HG02973 (cell line): ENCODE measurements at regions not wholly inside any gene's neighbourhood (a gene's known extent, or its start where the extent isn't known, plus 50 kb on each side); places are given as distances from the start of the nearest gene placed in this dataset.
"Not testable (repeated sequence)": the region's sequence is repeated elsewhere in the genome, so short reads cannot be mapped to it uniquely, and the experiment has no call there.

ENCODE experiments used
- ATAC-seq: cut with Tn5 transposase; IDR thresholded peaks from one replicate; pipeline ENCODE4 v1.9.1; 2021; ENCODE audit warnings: moderate library complexity; ENCODE audit not compliant: unreplicated experiment

DNA sequence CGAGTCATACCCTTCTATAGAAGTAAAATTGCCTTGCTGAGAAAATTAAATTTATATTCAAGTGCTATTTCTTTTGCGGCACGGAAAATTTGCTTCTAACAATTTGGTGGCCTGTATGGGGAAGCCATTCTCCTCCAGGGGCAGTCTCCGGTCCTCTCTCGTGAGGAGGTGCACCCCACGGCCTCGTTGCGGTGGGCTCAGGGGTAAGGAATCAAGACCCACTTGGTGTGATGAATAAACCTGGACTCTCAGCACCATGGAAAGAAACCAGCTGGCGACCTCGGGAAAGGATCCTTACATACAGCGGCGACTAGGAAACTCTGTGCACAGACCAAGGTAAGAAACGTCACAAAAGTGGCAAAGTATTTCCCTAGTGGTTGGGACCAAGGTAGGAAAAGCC, 252.9 kb downstream of the DPY19L2 start:
- ATAC-seq: no peak

- ATAC-seq: no peak
Observed at GRCh38 chr12:63410197-63410596, 258.1 kb downstream of the DPY19L2 start.

GRCh38 chr12:63406781-63407180, 255.8 kb upstream of the AVPR1A start:
- no peak for ATAC-seq

DNA sequence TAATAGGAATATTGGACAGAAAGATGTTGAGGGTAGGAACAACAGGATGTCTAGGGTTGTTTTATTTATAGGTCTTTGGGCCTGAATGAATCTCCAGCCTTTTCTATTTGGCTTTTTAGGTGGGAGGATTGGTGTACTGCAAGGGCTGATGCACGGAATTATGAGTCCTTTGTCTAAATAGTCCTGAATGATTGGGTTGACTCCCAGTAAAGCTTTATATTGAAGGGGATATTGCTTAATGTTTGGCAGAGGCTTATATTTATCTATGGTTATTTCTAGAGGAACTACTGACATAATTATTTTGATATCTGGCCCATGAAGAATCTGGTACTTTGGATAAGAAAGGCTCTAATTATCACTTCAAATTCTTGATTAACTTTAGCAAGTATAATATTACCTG, 253.6 kb upstream of the AVPR1A start:
- ATAC-seq: no peak

DNA sequence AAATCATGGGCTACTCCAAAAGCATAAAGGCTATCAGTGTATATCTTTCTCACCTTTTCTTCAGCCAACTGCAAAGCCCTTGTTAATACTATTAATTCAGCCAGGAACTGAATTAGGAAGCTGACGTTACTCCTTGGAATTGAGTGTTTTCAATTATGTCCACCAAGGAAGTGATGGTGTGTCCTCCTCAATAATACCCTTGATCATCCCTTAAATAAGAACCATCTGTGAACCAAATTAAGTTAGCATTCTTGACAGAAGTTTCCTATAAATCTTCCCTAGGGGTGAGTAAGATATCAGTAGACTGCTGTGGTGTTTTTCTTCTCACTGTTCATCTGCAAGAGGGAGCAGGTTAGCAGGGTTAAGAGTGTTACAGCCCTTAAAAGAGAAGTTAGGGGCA, 252.3 kb upstream of the AVPR1A start:
- ATAC-seq: no peak

- ATAC-seq: no peak
Observed at GRCh38 chr12:63400718-63401117, 249.7 kb upstream of the AVPR1A start.

- ATAC-seq: no peak
Observed at GRCh38 chr12:63400318-63400717, 249.3 kb upstream of the AVPR1A start.

DNA sequence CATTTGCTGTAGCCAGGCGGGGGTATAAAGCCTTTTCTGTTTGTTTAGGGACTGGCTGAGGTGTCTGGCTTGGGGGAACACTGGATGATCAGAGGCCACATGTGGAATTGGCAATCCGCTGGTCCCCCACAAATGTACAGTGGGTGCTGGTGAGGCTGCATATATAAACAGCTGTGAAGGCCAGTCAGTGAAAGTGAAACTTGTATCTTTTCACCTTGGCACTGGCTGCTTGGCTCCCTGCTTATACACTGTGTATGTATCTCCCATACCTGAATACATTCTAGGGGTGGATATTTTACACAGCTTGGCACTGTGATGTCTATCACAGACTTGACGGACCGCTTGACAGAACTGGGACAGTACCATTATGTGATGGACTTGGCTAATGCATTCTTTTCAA, 246.8 kb upstream of the AVPR1A start:
- ATAC-seq: no peak

GRCh38 chr12:63396135-63396534, 245.1 kb upstream of the AVPR1A start:
- no peak for ATAC-seq

DNA sequence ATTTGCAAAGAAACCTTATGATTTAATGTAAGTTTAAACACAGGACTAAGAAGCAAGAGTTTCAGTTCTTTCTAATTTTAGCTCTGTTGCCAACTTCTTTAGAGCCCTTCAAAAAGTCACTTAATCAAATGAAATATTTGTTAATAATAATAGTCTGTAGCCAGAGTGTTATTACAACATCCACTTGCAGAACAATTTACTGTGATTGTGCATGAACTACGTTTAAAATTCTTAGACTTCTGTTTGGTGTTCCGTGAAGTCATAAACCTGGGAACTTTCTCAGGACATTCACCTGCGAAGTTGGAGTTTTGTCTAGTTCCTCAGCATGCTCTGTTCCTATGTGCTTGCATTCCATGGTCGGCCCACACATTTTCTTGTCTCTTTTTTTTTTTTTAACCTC, 244.0 kb upstream of the AVPR1A start:
- no peak for ATAC-seq

- ATAC-seq: no peak
Observed at GRCh38 chr12:63394349-63394748, 243.3 kb upstream of the AVPR1A start.

DNA sequence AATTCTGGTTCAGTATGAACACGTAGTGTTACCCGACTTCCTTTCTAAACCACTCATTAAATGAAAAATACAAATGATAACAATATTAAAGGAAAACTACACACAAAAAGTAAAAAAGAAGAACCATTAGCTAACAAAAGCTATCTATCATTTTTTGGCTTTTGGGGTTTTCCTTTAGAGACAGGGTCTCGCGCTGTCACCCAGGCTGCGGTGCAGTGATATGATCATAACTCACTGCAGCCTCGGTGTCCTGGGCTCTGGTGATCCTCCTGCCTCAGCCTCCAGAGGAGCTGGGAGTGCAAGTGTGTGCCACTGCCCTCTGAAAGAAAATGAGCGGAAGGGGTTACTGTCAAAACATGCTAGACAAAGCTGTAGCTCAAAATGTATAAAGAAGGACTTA, 238.2 kb upstream of the AVPR1A start:
- no peak for ATAC-seq

- ATAC-seq: no peak
Observed at GRCh38 chr12:63387771-63388170, 236.8 kb upstream of the AVPR1A start.

- no peak for ATAC-seq
Observed at GRCh38 chr12:63382930-63383329, 231.9 kb upstream of the AVPR1A start.

GRCh38 chr12:63362791-63363190, 211.8 kb upstream of the AVPR1A start:
- no peak for ATAC-seq

GRCh38 chr12:63362166-63362565, 211.2 kb upstream of the AVPR1A start:
- ATAC-seq: no peak

DNA sequence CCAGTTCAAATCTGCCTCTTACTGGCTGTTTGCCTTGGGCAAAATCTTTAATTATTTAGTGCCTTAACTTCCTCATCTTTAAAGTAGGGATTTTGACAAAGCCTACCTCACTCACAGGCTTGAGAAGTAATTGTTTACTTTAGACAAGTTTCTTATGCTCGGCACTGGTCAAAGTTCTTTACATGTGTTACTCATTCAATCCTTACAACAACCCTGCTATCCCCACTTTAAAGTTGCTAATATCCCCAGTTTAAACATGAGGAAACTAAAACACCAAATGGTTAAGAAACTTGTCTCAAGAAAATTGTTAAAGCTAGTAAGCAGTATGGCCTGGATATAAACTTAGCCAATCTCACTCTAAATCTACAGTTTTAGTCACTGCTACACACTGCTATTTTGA, 204.0 kb upstream of the AVPR1A start:
- ATAC-seq: no peak

DNA sequence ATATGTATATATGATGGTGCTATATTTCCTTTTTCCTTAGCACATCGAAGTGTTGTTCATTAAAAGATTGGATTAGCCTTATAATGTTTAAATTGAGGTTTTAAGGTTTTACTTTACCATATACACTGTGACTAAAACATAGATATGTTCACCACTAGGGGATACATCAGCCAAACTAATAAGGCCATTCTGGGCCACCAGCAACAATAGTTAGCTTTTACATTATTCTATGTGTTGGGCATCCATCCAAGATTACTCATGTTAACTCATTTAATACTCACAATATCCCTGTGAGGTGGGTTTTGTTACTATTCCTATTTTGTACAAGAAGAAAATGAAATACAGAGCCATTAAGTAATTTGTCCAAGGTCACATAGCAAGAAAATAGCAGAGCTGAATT, 202.6 kb upstream of the AVPR1A start:
- ATAC-seq: no peak

GRCh38 chr12:63351370-63351769, 200.4 kb upstream of the AVPR1A start:
- no peak for ATAC-seq

DNA sequence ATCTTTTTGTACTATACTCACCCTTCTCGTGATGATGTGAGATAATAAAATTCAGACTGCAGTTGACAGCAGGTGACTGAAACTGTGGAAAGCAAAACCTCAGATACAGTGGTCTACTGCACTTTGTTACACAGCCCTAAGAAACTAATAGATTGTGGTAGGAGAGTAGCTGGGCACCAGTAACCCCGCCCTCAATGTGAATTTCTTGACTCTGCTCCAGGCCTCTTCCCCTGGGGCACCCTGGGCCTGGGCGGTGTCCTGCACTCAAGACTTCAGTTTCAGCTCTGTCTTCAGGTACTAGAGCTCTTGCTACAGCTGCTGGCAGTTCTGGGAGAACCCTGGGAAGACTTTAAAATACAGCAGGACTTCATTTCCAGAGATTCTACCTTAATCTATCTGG, 197.6 kb upstream of the AVPR1A start:
- ATAC-seq: no peak

- not testable (repeated sequence) for ATAC-seq
Observed at GRCh38 chr12:63337158-63337557, 186.2 kb upstream of the AVPR1A start.

- ATAC-seq: no peak
Observed at GRCh38 chr12:63326260-63326659, 175.3 kb upstream of the AVPR1A start.

GRCh38 chr12:63325757-63326156, 174.8 kb upstream of the AVPR1A start:
- no peak for ATAC-seq

DNA sequence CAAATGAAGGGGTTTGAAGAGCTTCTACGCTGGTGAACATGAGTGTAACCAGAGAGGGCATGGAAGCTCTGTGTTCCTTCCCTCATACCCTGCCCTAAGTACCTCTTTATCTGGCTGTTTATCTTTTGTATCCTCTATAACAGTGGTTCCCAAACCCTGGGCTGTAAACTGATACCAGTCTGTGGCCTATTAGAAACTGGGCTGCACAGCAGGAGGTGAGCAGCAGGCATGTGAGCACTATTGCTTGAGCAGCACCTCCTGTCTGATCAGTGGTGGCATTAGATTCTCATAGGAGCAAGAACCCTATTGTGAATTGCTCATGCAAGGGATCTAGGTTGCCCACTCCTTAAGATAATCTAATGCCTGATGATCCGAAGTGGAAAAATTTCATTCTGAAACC, 172.9 kb upstream of the AVPR1A start:
- ATAC-seq: no peak
